HG03045 (cell line): ENCODE measurements at regions not wholly inside any gene's neighbourhood (a gene's known extent, or its start where the extent isn't known, plus 50 kb on each side); places are given as distances from the start of the nearest gene placed in this dataset.

ENCODE experiments used
- ATAC-seq: cut with Tn5 transposase; IDR thresholded peaks from one replicate; pipeline ENCODE4 v1.9.1; 2021; ENCODE audit warnings: mild to moderate bottlenecking, moderate library complexity; ENCODE audit not compliant: unreplicated experiment

GRCh38 chr3:67828486-67829010 is 174.1 kb upstream of the SUCLG2 start:
- ATAC-seq, result no peak

DNA sequence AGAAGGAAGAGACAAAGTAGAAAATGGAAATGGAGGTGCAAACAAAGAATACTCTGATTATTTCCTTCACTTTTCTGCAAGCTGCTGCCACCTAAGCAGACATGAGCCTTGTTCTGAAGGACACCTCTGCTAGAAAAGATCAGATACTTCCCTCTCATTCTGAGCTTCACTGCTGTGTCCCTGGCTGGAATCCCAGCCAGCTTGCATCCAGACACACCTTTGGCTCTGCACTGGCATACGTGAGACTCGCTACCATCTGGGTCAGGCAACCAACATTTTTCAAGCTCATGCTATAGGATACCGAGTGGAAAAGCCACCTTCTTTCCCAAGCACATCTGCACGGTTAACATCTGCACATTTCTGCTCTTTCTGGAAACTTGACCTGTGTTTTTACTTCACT is 166.7 kb upstream of the SUCLG2 start:
- ATAC-seq, result no peak

DNA sequence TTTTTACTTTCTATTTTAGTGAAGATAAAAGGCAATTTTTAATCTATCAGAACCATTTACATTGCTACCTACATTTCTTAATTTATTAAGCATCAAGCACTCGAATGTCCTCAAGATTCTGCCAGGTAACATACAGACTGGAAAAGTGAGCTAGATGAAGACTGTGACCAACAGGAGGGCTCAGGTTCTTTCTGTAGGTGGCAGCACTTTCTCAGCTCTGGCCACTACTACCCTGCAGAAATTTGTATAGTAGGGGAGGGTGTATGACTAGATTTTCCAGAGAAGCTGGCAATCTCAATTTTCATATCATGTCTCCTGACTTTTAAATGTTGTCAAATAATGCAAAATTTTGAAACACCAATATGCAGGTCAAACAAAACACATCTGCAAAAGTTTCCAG is 165.0 kb upstream of the SUCLG2 start:
- ATAC-seq, result no peak

DNA sequence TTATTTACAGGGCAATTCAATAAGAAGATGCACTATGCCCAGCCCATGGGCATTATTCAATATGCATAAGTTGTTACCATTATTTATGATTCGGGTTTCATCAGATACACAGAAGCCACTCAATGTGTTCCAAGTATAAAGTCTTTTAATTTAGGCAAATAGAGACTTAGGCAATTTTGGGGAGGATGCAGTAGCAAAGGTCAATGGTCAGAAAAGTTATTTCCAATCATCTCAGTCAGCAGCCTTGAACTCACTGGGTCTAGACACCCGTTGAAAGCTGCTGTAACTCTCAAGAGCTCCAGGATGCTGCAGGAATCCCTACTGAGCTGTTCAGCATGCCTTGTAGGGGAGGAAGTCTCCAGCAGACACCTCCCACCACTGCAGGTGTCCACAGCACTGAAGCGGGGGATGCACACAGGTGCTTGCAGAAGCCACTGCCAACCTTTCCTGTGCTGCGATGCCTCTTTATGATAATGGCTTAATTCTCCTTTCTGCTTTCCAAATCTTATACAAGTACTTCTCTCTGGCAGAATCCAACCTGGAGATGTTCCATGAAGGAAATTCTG is 155.0 kb upstream of the SUCLG2 start:
- ATAC-seq, result no peak

GRCh38 chr3:67808906-67809305 is 154.5 kb upstream of the SUCLG2 start:
- ATAC-seq, result no peak

DNA sequence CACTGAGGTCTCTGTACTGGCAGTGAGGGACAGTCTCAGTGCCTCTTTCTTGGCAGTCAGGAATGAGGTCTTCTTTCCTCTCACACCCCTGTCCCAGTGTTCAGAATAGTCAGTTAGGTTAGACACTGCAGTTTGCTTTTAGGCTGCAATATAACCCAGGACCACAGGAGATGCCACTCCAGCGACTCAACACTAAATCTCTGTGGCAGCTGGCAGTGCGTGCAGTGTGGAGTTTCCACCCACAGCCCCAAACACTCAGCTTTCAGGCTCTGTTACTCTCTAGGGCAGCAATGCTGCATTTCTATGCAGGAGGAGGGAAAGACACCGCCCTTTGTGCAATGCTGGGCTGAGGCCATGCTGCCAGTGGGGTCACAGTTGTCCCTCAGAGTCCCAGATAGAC is 150.2 kb upstream of the SUCLG2 start:
- no peak for ATAC-seq

DNA sequence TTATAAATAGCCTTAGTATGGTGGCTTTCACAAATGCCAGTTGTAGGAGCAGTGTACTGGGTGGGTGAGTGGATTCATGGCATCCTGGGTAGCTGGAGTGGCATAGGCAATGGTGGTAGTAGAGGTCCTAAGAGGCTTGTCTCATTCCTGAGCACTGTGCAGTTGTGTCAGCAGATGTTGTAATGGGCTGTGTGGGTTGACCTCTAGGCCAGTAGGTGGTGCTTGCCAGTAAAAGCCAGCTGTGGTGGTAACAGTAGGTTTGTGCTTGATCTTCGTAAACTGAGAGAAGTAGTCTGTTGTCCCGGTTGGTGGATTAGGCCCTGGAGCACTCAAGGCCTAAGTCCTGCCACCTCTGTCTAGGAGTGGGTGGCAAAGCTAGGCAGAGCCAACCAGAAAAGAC is 149.7 kb upstream of the SUCLG2 start:
- ATAC-seq, result no peak

DNA sequence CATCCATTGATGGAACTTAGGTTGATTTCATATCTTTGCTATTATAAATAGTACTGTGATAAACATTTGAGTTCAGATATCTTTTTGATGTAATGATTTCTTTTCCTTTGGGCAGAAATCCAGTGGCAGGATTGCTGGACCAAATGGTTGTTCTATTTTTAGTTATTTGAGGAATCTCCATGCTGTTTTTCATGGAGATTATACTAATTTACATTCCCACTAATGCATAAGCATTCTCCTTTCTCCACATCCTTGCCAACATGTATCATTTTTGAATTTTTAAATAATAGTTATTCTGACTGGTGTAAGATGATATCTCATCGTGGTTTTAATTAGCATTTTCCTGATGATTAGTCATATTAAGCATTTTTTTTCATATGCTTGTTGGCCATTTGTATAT is 144.0 kb upstream of the SUCLG2 start:
- no peak for ATAC-seq

- no peak for ATAC-seq
Observed at GRCh38 chr3:67791620-67792019, 137.2 kb upstream of the SUCLG2 start.

DNA sequence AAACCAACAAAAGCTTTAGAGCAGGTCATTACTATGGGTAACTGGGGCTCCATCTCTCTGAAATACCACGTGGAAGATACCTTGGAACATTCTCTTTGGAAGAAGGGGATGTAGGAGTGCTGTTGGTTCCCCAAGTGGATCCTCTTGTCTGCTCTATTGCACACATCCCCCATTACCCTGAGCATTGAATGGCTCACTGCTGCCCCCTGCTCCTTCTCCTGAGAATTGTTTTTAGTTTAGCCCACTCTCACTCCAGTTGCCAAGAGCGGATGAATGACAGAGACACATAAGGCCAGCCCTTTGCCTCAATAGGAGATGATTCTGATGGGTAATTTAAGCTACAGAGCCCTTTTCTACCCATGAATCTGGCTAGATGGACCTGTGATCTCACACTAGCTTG is 135.6 kb upstream of the SUCLG2 start:
- ATAC-seq, result peak; percentile 88

DNA sequence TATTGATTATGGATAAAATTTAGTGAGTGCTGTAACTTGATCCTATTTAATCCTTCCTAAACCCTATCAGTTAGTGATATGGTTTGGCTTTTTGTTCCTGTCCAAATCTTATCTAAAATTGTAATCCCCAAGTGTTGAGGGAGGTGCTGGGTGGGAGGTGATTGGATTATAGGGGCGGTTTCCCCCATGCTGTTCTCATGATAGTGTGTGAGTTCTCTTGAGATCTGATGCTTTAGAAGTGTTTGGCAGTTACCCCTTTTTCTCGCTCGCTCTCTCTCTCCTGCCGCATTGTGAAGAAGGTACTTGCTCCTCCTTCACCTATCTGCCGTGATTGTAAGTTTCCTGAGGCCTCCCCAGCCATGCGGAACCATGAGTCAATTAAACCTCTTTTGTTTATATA is 134.0 kb upstream of the SUCLG2 start:
- no peak for ATAC-seq

DNA sequence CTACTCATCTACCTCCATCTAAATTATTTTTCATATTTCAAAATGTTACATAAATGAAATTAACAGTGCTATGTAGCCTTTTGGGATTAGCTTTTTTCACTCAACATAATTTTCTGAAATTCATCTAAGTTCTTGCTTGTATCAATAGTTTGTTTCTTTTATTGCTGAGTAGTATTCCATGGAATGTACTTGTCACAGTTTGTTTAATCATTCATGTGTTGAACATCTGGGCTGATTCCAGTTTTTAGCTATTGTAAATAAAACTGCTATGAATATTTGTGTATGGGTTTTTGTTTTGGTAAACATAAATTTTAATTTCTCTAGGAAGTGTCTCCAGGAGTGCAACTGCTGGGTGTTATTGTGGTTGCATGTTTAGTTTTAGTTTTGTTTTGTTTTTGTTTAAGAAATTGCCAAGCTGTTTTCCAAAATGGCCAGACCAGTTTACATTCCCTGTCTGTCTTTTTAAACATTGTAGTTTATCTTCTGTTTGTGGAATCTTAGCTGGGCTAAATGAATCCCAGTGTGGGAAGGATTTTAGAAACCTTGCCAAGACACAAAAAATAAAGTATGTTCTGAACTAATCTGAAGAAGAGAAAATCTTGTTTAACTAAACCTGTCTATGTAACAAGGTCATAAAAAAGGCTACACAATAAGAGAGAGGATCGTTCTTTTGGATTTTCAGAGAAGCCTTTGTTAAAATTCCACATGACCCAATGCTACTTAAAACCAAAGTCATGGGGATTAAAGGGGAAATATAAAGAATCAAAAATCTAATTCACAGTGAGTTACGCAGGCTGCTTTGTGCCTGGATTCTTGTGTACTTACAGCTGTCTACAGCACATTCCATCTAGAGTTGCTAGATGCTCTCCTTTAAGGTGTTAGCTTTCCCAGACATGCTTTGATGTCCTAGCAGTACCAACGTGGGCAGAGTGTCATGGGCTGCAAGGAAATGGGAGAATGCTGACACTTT is 129.2 kb upstream of the SUCLG2 start:
- no peak for ATAC-seq

DNA sequence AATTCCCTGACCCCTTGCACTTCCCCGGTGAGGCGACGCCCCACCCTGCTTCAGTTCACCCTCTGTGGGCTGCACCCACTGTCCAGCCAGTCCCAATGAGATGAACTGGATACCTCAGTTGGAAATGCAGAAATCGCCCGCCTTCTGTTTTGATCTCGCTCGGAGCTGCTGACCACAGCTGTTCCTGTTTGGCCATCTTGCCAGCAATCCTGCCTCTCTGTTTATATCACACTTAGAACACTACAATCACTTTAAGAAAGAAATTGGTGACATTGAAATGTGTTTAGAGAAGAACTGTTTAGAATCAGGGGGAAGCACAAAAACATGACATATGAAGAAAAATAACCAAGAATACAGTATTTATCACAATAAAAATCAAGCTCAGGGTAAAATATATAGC is 127.5 kb upstream of the SUCLG2 start:
- no peak for ATAC-seq

DNA sequence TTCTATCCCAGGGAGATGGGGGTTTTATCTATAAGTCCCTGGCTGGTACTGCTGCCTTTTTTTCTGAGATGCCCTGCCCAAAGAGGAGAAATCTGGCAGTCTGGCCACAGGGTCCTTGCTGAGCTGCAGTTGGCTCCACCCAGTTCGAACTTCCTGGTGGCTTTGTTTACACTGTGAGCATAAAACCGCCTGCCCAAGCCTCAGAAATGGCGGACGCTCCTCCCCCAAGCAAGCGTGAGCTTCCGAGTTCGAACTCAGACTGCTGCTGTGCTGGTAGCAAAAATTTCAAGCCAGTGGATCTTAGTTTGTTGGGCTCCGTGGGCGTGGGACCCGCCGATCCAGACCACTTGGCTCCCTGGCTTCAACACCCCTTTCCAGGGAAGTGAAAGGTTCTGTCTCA is 126.8 kb upstream of the SUCLG2 start:
- no peak for ATAC-seq

- ATAC-seq, result no peak
Observed at GRCh38 chr3:67774676-67775075, 120.3 kb upstream of the SUCLG2 start.

GRCh38 chr3:67765575-67765974 is 111.2 kb upstream of the SUCLG2 start:
- ATAC-seq, result no peak

DNA sequence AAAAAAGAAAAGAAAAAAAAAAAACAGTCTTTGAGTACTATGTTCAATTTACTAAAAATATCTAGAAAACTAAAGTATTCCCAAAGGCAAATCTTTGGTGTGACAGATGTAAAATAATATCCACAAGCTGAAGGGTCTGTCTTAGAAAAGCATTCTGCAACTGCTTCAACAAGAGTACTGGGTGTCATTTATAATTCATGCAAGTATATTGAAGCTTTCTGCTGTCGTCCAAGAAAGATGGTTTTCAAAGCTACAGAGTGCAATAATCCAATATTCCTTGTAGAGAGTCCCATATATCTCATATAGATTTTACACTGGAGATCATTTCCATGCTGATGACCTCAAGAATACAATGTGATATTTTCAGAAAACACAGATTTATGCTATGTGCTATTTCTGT is 90.9 kb upstream of the SUCLG2 start:
- no peak for ATAC-seq

DNA sequence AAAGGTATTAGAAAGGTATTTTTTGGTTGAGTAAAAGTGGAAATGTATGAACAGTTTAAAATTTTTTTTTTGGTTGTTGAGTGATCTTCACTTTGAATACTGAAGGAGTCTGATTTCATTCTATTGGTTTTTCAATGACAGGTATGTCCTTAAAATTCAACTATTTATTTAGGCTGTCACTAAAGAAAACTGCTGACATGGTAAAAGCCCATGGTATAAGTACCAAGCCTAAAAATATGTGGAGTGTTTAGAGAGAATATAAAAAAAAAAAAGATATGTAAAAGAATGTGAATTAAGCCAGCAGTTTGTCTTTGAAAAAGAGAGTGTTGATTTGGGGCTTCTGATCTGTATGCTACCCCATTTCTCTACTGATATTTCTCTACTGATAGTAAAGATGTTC is 90.3 kb upstream of the SUCLG2 start:
- no peak for ATAC-seq

DNA sequence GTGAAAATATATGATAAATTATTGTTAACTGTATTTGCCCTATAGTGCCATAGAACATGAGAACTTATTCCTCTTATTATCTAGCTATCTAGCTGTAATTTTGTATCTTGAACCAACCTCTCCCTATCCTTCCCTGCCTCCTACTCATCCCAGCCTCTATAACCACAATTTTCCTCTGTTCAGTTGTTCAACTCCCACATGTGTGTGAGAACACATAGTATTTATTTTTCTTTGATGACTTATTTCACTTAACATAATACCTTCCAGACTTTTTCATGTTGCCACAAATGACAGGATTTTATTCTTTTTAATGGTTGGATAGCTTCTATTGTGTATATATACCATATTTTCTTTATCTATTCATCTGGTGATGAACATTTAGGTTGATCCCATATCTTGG is 85.4 kb upstream of the SUCLG2 start:
- no peak for ATAC-seq

DNA sequence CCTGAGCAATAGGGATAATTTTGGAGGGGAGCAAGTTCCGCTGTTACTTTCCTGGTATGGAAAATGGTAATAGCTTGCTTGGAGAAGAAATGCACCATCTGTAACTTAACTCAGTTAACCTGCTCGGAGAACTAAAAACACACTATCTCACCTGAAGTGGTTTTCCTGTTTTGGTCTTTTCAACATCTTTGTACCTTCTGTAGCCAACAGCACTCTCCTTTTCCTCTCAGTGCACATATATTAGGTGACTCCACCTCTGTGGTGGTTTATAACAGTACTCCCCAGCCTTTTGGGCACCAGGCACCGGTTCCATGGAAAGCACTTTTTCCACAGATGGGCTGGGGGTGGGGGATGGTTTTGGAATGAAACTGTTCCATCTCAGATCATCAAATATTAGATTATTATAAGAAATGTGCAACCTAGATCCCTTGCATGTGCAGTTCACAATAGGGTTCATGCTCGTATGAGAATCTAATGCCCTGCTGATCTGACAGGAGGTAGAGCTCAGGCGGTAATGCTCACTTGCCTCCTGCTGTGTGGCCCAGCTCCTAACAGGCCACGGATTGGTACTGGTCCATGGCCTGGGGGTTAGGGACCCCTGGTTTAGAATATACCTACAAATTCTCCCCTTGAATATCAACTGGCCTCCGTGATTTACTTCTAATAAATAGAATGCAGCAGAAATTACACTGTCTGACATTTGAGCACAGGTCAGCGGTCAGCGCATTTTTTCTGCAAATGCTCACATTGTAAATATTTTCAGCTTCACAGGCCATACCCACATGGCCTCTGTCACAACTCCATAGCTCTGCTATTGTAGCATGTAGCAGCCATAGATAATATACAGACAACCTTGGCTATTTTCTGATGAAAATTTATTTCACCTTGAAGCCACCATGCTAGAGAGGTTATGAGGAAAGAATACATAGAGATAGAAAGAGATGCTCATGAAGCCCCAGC is 83.8 kb upstream of the SUCLG2 start:
- ATAC-seq, result no peak

DNA sequence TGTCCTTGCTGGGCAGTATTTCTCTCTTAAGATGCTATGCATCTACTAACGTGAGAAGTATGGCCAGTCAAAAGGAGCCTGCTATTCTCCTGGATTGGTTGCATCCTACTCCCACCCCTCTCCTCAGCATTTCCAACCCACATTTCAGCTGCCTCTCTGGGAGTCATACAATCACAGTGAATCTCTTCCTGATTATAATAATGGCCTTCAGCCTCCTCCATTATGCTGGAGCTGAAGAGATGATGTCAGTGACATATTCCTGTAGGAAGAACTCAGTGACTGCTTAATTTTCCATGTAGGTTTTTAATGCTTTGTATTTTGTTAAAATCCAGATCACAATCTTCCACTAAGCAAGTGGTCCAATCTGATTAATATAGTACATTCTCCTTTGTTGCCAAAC is 82.7 kb upstream of the SUCLG2 start:
- no peak for ATAC-seq
